ENCODE measurements at regions not wholly inside any gene's neighbourhood (a gene's known extent, or its start where the extent isn't known, plus 50 kb on each side); places are given as distances from the start of the nearest gene placed in this dataset.

DNA sequence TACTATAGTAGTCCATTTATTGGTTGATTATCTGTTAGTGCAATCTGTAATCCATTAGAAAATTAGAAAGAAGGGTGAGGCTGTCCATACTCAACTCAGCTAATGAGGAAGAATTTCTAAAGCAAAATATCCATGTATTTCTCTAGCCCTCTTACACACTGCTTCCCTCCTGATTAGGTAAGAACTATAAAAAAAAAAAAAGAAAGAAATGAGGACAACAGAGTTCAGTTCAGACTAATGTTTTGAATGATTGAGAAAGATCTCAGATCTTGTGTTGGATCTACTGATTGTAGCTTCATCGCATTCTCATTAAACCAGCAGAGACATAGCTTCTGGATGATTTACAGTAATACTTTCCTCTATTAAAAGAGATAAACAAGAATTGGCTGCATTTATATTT is 233.3 kb downstream of the KLF5 start:
- TF ChIP-seq, protein P1, sequence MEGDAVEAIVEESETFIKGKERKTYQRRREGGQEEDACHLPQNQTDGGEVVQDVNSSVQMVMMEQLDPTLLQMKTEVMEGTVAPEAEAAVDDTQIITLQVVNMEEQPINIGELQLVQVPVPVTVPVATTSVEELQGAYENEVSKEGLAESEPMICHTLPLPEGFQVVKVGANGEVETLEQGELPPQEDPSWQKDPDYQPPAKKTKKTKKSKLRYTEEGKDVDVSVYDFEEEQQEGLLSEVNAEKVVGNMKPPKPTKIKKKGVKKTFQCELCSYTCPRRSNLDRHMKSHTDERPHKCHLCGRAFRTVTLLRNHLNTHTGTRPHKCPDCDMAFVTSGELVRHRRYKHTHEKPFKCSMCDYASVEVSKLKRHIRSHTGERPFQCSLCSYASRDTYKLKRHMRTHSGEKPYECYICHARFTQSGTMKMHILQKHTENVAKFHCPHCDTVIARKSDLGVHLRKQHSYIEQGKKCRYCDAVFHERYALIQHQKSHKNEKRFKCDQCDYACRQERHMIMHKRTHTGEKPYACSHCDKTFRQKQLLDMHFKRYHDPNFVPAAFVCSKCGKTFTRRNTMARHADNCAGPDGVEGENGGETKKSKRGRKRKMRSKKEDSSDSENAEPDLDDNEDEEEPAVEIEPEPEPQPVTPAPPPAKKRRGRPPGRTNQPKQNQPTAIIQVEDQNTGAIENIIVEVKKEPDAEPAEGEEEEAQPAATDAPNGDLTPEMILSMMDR (IDR thresholded peaks at IDR 0.05) = no peak
- TF ChIP-seq EP300 (IDR thresholded peaks at IDR 0.05) (no peak), POLR2A (IDR thresholded peaks at IDR 0.05) (no peak)
